NCI-H1930 (cell line): ENCODE measurements at regions not wholly inside any gene's neighbourhood (a gene's known extent, or its start where the extent isn't known, plus 50 kb on each side); places are given as distances from the start of the nearest gene placed in this dataset.

Source experiments
- DNase-seq, 2 experiments: peaks; one replicate each; lab custom pipeline; 2025; lab: John Stamatoyannopoulos, UW

GRCh38 chr5:8050616-8051175, 181.7 kb downstream of the MTRR start:
- no peak for DNase-seq

GRCh38 chr5:8053270-8053669, 184.3 kb downstream of the MTRR start:
- no peak for DNase-seq

- no peak for DNase-seq
Observed at GRCh38 chr5:8057769-8058168, 188.8 kb downstream of the MTRR start.

- DNase-seq: no peak
Observed at GRCh38 chr5:8058616-8059190, 189.8 kb downstream of the MTRR start.

- no peak for DNase-seq
Observed at GRCh38 chr5:8059337-8059736, 190.4 kb downstream of the MTRR start.

- DNase-seq: no peak
Observed at GRCh38 chr5:8060235-8060952, 191.4 kb downstream of the MTRR start.

GRCh38 chr5:8060953-8061429, 192.0 kb downstream of the MTRR start:
- no peak for DNase-seq

GRCh38 chr5:8062521-8062920, 193.6 kb downstream of the MTRR start:
- no peak for DNase-seq

- DNase-seq: no peak
Observed at GRCh38 chr5:8068078-8068477, 199.1 kb downstream of the MTRR start.

- no peak for DNase-seq
Observed at GRCh38 chr5:8070138-8070537, 201.2 kb downstream of the MTRR start.

- no peak for DNase-seq
Observed at GRCh38 chr5:8079056-8079455, 210.1 kb downstream of the MTRR start.

GRCh38 chr5:8081179-8081578, 212.2 kb downstream of the MTRR start:
- DNase-seq: no peak

- no peak for DNase-seq
Observed at GRCh38 chr5:8093669-8094068, 224.7 kb downstream of the MTRR start.

GRCh38 chr5:8094304-8094703, 225.4 kb downstream of the MTRR start:
- no peak for DNase-seq

- DNase-seq: no peak
Observed at GRCh38 chr5:8097146-8097545, 228.2 kb downstream of the MTRR start.

GRCh38 chr5:8098081-8098480, 229.1 kb downstream of the MTRR start:
- no peak for DNase-seq

GRCh38 chr5:8102714-8103113, 233.8 kb downstream of the MTRR start:
- no peak for DNase-seq

- DNase-seq: no peak
Observed at GRCh38 chr5:8114597-8115266, 245.8 kb downstream of the MTRR start.

GRCh38 chr5:8123559-8123958, 254.6 kb downstream of the MTRR start:
- DNase-seq: no peak

GRCh38 chr5:8134609-8135008, 265.7 kb downstream of the MTRR start:
- DNase-seq: no peak

- peak in 1 of 2 experiments; percentile 41 for DNase-seq
Observed at GRCh38 chr5:8135742-8136141, 266.8 kb downstream of the MTRR start.

- DNase-seq: no peak
Observed at GRCh38 chr5:8136271-8136670, 267.3 kb downstream of the MTRR start.
